Left lung (tissue), 4 donors: ENCODE measurements at regions not wholly inside any gene's neighbourhood (a gene's known extent, or its start where the extent isn't known, plus 50 kb on each side); places are given as distances from the start of the nearest gene placed in this dataset.
A peak's percentile ranks its signal among the peaks of the same experiment; 100 is the strongest.

Experiments
- ATAC-seq: fragments of 200-7000 bp; cut with Tn5 transposase; one replicate; pipeline ENCODE4 v1.9.1; 2020; ENCODE audit warnings: moderate library complexity
- DNase-seq, 4 donors: peaks; one replicate each; pipeline ENCODE4 v3.0.0-alpha.2; 2013 to 2020
- H3K27ac ChIP-seq, 2 donors: fragments of 200-600 bp; sonication (generic) in 1 of 2; one replicate each; pipeline versions ENCODE4 v1.5.0 to v1.8.0; 2020 to 2021
- H3K27me3 ChIP-seq, 2 donors: fragments of 200-600 bp; sonication (generic) in 1 of 2; one replicate each; pipeline versions ENCODE4 v1.5.0 to v1.8.0; 2020 to 2021
- H3K36me3 ChIP-seq, 2 donors: fragments of 200-600 bp; sonication (generic) in 1 of 2; one replicate each; pipeline versions ENCODE4 v1.5.0 to v1.8.0; 2020 to 2021
- H3K4me1 ChIP-seq, 2 donors: fragments of 200-600 bp; one replicate each; pipeline ENCODE4 v1.8.0; 2021
- H3K4me3 ChIP-seq, 2 donors: fragments of 200-600 bp; sonication (generic) in 1 of 2; one replicate each; pipeline versions ENCODE4 v1.5.0 to v1.8.0; 2020 to 2021; ENCODE audit warnings: mild to moderate bottlenecking in 1 of 2
- H3K9me3 ChIP-seq, 2 donors: fragments of 200-600 bp; sonication (generic) in 1 of 2; one replicate each; pipeline versions ENCODE4 v1.5.0 to v1.8.0; 2020 to 2021
- intact Hi-C, 2 donors: fragments of 100-400 bp; cut with DNase I; formaldehyde crosslinking; loops; one replicate each; pipeline versions ENCODE4 v1.11.2 to v1.14.2; 2022
- TF ChIP-seq, protein P1 (sequence below), 2 donors: fragments of 200-600 bp; sonication (generic) in 1 of 2; IDR thresholded peaks; one replicate each; pipeline versions ENCODE4 v1.5.0 to v1.8.0; 2021; ENCODE audit warnings: antibody characterized with exemption in 2 of 2
- donor health status: DM: no; HTN: yes; CAD: no.
- donor health status: DM: no; HTN: no; CAD: no.

DNA sequence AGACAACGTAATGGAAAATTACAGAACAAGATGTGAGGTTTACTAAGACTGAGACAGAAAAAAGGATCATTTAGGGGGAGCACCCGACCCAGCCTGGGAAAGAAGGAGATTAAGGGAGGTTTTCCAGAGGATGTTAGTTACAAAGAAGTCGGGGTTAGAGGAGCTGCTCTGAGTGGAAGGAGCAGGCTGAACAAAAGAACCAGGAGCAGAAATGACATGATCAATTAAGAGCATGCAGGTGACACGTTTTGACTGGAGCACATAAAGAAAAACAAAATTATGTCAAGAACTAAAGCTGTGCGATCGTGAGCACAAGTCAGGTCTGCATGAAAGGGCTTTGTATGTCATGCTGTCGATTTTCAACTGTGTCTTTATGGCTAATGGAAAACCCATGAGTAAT, 417.3 kb upstream of the MARCKS start:
- ATAC-seq, result no peak
- no peak for DNase-seq
- Histone ChIP-seq H3K27ac (no peak overlapping the region), H3K4me1 (no peaks in the 10 kb centered on the region), H3K9me3 (no peaks in the 10 kb centered on the region), H3K4me3 (no peak overlapping the region), H3K27me3 (no peaks in the 10 kb centered on the region), H3K36me3 (no peaks in the 10 kb centered on the region)
- TF ChIP-seq, protein P1, sequence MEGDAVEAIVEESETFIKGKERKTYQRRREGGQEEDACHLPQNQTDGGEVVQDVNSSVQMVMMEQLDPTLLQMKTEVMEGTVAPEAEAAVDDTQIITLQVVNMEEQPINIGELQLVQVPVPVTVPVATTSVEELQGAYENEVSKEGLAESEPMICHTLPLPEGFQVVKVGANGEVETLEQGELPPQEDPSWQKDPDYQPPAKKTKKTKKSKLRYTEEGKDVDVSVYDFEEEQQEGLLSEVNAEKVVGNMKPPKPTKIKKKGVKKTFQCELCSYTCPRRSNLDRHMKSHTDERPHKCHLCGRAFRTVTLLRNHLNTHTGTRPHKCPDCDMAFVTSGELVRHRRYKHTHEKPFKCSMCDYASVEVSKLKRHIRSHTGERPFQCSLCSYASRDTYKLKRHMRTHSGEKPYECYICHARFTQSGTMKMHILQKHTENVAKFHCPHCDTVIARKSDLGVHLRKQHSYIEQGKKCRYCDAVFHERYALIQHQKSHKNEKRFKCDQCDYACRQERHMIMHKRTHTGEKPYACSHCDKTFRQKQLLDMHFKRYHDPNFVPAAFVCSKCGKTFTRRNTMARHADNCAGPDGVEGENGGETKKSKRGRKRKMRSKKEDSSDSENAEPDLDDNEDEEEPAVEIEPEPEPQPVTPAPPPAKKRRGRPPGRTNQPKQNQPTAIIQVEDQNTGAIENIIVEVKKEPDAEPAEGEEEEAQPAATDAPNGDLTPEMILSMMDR (IDR thresholded peaks at IDR 0.05), result no peak
- intact Hi-C loops, result no loop called here

DNA sequence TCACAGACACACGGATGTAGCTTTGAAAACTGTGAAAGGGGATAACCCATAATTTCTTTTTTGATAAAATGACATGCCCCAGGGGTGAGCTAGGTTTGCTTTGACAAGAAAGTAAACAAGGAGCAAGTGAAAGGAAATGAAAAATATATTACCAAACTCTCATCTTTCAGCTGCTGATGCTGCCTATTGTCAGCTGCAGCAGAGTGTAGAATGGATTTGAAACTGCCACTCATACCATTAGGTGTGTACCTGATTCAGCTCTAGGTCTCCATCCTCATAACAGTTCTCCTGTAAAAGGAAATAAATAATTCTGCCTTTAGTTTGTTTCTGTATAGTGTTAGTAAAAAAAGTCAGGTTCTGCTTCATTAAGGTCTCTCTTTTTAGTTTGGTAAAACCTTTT, 415.1 kb upstream of the MARCKS start:
- no peak overlapping the region for H3K4me3 ChIP-seq
- no peak overlapping the region for H3K27ac ChIP-seq
- no peak for DNase-seq
- H3K9me3 ChIP-seq, result no peaks in the 10 kb centered on the region
- H3K36me3 ChIP-seq, result no peaks in the 10 kb centered on the region
- TF ChIP-seq, protein P1 (IDR thresholded peaks at IDR 0.05), result no peak
- ATAC-seq, result no peak
- H3K4me1 ChIP-seq, result peaks cover 0 to 4% of the 10 kb centered on the region in 2 donors
- intact Hi-C loops, result no loop called here
- no peaks in the 10 kb centered on the region for H3K27me3 ChIP-seq

DNA sequence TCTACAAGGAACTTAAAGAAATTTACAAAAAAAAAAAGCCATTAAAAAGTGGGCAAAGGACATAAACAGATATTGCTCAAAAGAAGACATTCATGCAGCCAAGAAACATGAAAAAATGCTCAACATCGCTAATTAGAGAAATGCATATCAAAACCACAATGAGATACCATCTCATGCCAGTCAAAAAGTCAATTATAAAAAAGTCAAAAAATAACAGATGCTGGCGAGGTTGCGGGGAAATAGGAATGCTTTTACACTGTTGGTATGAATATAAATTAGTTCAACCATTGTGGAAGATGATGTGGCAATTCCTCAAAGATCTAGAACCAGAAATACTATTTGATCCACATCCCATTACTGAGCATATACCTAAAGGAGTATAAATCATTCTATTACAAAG, 411.9 kb upstream of the MARCKS start:
- no peaks in the 10 kb centered on the region for H3K36me3 ChIP-seq
- intact Hi-C loops, result no loop called here
- no peaks in the 10 kb centered on the region for H3K9me3 ChIP-seq
- H3K4me3 ChIP-seq, result no peak overlapping the region
- H3K4me1 ChIP-seq, result peaks cover 0 to 12% of the 10 kb centered on the region in 2 donors
- ATAC-seq (no peak), DNase-seq (no peak)
- H3K27ac ChIP-seq, result no peak overlapping the region
- H3K27me3 ChIP-seq, result no peaks in the 10 kb centered on the region
- TF ChIP-seq, protein P1 (IDR thresholded peaks at IDR 0.05), result no peak

DNA sequence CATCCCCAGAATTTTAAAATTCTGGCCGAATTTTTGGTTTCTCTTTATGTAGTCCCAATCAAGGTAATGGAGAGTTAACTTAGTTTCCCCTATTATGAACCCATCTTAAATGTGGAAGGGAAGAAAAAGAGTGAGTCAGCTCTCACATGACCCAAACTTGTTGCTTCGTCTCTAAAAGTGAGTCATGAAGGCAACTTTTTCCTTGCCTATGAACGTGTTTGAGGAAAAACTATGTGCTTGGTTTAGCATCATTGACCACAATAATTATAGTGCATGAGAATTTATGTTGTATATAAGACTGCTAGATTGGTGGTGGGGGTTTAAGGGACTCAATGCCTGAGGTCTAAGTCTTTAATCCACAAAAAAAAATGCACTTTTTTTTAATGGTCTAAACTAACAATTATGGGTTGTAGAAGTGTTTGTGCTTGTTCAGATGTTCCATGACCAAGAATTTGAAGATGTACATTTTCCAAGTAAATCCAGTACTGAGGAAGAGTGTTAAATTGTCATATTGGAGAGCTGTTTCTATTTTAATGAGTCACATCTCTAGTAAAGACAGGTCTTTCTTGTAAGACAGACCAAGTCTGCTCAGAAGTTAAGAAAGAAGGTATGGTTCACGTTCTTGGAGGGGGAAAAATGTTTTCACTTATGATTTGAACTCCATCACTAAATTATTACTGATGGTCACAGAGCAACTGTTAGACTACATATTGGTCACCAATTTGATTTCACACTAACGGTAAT, 409.9 kb upstream of the MARCKS start:
- Histone ChIP-seq H3K4me3 (no peak overlapping the region), H3K4me1 (peaks cover 0 to 12% of the 10 kb centered on the region in 2 donors), H3K9me3 (no peaks in the 10 kb centered on the region), H3K36me3 (no peaks in the 10 kb centered on the region), H3K27ac (peak overlapping the region in 1 of 2 donors; percentile 48), H3K27me3 (no peaks in the 10 kb centered on the region)
- ATAC-seq, result peak; percentile 65
- intact Hi-C loops, result no loop called here
- TF ChIP-seq, protein P1 (IDR thresholded peaks at IDR 0.05), result no peak
- no peak for DNase-seq

DNA sequence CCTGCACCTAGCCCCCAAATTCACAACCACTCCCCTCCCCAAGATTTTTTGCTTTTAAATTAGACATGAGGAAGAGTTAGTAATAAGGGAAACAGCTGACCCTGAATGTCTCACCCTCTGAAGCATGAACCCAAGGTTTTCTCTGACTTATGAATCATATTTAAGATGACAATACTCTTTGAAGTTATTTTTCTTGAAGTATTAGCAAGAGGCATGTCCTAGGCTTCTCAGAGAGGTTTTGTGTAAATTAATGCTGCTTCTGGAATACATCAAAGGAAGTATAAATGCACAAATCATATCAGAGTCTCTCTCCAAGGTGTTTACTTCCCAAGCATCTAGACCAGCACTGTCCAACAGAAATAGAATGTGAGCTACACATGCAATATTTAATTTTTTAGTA, 408.1 kb upstream of the MARCKS start:
- H3K27ac ChIP-seq, result peak overlapping the region in 1 of 2 donors; percentile 45
- no peaks in the 10 kb centered on the region for H3K9me3 ChIP-seq
- TF ChIP-seq, protein P1 (IDR thresholded peaks at IDR 0.05), result no peak
- peaks cover 0 to 12% of the 10 kb centered on the region in 2 donors for H3K4me1 ChIP-seq
- no peak overlapping the region for H3K4me3 ChIP-seq
- DNase-seq (no peak), ATAC-seq (peak; percentile 19)
- no peaks in the 10 kb centered on the region for H3K36me3 ChIP-seq
- H3K27me3 ChIP-seq, result no peaks in the 10 kb centered on the region
- intact Hi-C loops, result no loop called here
